Choroid plexus epithelial cell (primary cell): ENCODE measurements at regions not wholly inside any gene's neighbourhood (a gene's known extent, or its start where the extent isn't known, plus 50 kb on each side); places are given as distances from the start of the nearest gene placed in this dataset.

Experiments
- DNase-seq: peaks from one replicate; pipeline ENCODE4 v3.0.0-alpha.2; 2010; ENCODE audit warnings: low read depth
- H3K4me3 ChIP-seq: 2 replicates; pipeline ENCODE4 v1.5.1; 2011; ENCODE audit warnings: low read depth, mild to moderate bottlenecking, control low read depth, low read length, moderate library complexity
- TF ChIP-seq, protein P1 (sequence below): conservative IDR thresholded peaks from 2 replicates; pipeline ENCODE4 v1.5.1; 2011; ENCODE audit warnings: low read depth, mild to moderate bottlenecking, control low read depth, inconsistent platforms, low read length, moderate library complexity

DNA sequence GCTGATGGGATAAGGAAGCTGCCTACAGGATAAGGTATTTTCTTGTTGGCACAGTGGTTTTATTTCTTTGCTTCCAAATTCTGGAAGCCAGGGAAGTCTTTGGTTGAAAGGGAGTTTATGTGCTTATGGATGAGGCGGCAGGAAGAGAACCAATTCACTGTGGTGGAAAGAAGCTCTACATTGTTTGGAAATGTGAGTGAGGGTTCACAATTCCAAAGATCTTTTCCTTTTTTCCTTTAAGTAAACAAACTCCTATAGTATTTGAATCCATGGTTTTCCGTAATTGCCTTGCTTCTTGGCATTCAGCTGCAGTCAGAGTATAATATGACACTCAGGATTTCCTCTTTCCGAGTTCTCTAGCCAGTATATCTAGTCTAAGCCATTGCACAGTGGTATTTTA lies 86.2 kb downstream of the TEX29 start:
- H3K4me3 ChIP-seq: no peak overlapping the region
- DNase-seq: no peak
- TF ChIP-seq, protein P1, sequence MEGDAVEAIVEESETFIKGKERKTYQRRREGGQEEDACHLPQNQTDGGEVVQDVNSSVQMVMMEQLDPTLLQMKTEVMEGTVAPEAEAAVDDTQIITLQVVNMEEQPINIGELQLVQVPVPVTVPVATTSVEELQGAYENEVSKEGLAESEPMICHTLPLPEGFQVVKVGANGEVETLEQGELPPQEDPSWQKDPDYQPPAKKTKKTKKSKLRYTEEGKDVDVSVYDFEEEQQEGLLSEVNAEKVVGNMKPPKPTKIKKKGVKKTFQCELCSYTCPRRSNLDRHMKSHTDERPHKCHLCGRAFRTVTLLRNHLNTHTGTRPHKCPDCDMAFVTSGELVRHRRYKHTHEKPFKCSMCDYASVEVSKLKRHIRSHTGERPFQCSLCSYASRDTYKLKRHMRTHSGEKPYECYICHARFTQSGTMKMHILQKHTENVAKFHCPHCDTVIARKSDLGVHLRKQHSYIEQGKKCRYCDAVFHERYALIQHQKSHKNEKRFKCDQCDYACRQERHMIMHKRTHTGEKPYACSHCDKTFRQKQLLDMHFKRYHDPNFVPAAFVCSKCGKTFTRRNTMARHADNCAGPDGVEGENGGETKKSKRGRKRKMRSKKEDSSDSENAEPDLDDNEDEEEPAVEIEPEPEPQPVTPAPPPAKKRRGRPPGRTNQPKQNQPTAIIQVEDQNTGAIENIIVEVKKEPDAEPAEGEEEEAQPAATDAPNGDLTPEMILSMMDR: no peak

DNA sequence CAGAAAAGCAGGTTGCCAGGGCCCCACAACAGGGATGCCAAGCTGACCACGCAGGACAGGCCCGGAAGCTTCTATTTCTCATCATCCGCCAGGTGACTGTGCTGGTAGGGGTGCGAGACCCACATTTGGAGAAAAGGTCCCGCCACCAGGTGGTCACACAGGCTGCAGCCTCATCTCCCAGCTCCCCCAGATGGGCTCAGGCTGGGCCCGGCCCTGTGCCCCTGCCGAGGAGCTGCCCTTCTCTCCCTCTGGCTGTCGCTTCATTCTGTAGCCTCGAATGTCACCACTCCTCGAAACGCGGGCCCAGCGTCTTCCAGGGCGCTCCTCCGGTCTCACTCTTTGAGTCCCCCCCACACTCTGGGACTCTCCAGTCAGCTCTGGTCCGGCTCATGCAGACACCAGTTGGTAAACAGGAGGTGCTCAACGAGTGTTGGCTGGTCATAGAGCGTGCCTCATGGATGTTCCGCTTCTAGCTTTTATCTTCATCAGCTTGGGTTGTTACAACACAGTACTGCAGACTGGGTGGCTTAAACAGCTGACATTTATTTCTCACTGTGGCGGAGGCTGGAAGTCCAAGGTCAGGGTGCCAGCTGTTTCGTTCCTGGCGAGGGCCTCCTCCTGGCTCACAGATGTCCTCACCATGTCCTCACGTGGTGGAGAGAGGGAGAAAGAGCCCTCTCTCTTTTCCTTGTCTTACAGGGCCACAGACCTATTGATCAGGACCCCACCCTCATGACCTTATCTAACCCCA lies 87.1 kb downstream of the TEX29 start:
- TF ChIP-seq, protein P1: no peak
- no peak for DNase-seq
- no peak overlapping the region for H3K4me3 ChIP-seq

DNA sequence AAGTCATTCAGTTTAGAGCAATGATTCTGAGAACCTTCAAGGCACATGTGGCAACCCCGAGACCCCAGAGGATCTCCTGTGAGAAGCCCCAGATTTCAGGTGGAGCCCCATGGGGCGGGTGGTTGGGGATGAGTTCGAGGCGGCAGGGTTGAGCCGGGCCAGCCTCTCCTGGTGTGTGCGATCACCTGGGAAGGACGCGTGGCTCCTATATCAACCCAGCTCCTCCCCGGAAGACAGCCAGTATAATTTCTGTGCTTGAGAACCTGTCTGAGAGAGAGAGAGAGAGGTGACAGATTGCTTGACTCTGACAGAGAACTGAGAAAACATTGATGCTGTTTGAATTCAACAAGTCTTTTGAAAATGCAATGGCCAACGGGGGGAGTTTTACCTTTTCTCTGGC lies 89.0 kb downstream of the TEX29 start:
- TF ChIP-seq, protein P1: no peak
- no peak overlapping the region for H3K4me3 ChIP-seq
- DNase-seq: no peak

DNA sequence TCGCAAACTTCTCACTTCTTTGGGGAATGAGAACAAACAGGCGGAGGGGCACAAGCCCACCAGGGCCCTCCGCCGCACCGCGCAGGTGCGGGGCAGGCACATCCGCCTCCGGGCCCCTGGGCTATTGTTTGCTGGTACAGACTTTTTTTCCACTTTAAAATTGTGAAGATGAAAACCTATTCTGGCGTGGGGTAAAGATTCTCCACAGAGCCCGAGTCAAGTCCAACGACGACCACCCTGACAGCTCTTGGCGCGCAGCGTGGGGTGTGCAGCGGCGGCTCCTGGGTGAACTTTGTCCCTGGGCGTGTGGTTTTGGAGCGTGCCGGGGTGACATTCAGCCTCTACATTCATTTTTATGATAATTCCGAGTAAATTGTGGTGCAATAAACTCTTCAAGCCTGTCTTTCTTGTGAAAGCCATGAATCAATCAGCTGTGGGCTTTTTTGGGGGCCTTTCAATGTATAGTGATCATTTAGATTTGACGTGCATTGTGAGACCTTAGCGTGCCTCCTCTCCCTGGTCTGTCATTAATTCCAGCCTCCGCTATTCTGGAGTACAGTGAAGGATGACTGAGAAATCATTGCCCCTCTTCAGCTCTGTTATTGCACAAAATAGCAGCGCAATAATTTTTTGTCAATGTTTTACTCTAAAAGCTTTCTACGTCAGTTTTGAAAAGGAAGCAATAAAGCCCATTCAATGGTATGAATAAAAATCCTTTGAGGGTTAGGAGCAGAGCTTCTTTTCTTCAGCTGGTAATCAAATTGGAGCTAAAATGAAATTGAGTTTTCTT lies 90.0 kb downstream of the TEX29 start:
- no peak overlapping the region for H3K4me3 ChIP-seq
- DNase-seq: no peak
- TF ChIP-seq, protein P1: no peak

DNA sequence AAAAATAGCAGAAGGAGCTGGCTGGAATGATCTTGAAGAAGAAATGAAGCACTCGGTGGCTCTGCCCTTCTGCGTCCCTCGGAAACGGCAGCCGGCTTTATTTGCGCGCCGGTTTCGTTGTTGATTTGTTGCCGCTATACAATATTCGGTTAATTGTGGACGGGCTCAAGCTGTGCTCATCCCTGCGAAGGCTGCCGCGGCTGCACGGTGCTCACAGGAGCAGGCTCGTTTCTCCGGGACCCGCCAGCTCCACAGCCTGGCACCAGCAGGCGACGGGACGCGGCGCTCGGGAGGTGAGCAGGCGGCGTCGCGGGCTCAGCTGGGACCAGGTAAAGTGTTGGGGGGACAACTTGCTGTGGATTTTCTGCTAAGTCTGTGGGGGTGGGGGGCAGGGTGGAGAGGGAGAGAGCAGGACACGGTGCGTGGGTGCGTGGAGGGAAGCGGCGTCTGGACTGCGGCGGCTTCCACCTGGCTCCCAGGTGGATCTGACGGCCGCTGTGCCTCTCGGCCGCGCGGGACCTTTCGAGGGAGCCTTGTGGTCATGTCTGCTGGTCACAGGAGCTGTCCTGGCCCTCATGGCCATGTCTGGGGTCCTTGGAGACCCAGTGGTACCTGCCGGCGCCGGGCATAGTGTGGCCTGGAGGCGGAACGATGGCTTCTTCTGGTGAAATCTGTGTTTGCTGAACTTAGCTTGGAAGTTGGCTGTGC lies 90.9 kb downstream of the TEX29 start:
- TF ChIP-seq, protein P1: no peak
- no peak for DNase-seq

DNA sequence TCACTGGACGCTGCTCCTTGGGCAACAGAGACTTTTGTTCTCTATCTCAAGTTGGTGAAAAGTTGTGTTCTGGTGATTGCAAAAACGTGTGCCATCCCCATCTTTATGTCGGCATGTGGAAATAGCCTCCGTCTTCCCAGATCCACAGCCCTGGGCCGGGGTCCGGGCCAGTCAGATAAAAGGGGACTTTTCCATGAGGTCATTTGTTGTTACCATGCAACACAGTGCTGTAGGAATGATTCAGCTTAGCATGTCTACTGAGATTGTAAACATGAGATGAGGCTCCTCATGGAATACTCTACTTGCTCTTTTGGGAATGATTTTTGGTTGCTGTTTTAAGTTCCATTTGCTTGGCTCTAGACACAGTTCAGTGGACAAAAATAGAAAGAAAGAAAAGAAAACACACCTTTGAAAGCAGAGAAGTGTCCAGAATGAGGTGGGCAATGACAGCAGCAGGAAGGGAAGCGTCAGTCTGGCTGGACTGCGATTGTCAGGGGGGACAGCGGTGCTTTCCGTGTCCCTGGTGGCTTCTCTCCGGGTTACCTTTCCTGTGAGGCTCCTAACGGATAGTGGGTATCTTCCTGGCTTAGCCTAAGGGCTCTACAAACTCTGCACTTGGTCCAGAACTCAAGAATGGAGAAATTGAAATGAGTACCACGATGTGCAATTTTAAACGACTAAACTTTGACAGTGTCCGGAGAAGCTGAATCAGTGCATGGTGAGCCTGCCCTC lies 91.6 kb downstream of the TEX29 start:
- no peak overlapping the region for H3K4me3 ChIP-seq
- DNase-seq: no peak
- TF ChIP-seq, protein P1: no peak

More for the DNA sequence above, 90.9 kb downstream of the TEX29 start:
- H3K4me3 ChIP-seq: no peak overlapping the region
